ENCODE measurements at regions not wholly inside any gene's neighbourhood (a gene's known extent, or its start where the extent isn't known, plus 50 kb on each side); places are given as distances from the start of the nearest gene placed in this dataset.

DNA sequence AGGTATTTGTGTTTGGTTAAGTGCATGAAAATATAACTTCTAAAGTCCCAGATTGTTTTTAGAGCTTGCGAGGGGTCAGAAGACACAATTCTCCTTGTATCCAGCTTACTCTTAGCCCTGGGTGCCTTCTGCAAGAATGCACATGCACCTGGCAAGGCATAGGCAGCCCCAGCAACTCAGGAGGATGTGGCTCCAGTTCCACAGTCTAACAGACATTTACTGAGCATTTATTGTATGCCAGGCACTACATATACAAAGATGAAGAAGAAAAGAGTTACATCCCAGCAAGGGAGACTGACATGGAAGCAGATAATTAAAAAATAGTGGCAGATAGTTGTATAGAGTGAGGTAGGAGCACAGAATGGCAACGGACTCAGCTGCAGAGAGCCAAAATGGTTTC, 101.1 kb upstream of the FRY start:
- no peak for DNase-seq

- no peak for DNase-seq
Observed at GRCh38 chr13:31930901-31931522, 100.6 kb upstream of the FRY start.

DNA sequence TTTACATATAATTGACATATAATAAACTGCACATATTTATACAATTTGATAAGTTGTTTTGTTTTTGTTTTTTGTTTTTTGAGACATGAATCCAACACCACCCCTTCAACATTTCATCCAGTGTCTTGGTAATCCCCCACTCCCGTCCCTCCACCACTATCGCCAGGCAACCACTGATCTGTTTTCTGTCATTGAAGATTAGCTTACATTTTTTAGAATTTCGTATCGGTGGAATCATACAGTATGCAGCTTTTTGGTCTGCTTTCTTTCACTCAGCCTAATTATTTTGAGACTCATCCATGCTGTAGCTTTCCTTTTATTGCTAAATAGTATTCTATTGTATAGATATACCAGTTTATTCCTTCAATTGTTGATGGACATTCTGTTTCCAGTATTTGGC, 94.1 kb upstream of the FRY start:
- DNase-seq: no peak

DNA sequence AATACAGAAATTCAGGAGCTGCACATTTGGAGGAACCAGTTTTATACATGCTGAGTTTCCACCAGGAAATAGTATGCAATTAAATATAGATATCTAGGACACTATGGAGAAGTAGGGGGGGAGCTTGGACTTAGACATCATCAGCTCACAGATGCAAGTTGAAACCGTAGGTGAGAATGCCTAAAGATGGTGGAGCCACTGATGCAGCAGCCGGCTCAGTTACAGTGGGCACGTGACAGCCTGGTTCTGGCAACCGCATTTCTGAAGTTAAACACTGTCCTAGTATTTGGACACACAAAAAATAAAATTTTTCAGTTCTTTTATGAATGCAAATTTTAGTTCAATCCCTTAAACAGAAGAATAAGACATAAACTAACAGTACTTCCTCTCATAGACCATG, 91.5 kb upstream of the FRY start:
- no peak for DNase-seq

DNA sequence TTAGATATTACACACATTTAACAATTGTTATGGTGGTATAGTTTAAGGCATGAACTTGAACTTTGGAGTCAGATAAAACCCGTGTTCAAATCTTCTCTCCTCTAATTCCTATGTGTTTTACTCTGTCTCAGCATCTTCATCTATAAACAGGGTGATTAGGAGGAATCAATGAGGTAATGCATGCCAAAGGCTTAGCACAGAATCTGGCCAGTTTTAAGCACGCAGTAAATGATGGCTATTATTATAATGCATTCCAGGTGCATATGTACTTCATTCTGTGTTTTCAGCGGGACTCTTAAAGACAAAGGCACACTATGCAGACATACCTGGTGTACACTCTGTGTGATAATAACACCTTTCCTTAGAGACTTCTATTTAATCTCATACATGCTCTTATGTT, 88.0 kb upstream of the FRY start:
- no peak for DNase-seq

DNA sequence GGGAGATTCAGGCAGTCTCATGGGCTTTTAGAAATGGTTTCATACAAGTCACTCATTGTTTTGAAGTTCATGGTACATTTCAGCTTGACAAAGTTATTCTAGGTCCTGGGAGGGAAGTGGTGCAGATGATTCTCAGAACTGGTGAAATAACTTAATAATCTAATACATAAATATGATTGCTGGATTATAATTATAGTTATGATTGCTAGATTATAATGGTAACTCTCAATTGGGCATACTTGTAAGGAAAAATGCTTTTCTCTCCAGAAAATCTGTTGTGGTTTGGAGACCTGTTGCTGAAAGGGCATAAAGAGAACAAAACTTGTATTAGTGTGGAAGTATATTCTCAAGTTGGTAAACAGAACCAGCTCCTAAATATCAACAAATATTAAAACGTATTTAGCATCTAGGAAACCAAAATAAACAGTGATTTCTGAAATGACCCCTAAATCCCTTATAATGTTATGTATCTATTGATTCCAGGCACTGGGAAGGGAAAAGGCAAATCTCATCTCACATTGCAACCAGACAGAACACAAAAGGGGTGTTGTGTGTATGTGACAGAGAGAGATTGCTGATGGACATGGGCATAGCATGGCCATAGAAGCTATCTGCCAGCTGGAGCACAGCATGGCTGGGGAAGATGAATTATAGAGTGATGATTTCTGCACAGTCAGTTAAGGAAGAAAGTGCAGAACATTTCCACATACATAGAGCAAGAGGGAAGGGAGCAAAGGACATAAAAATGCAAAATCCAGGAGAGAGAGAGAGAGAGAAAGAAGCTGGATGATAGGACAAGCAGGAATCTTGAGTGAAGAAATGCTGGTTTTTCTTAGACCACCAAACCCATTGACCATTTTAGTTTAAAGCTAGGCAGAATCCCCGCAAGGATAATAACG, 87.1 kb upstream of the FRY start:
- DNase-seq: no peak

- DNase-seq: no peak
Observed at GRCh38 chr13:31945202-31945961, 86.2 kb upstream of the FRY start.

- DNase-seq: no peak
Observed at GRCh38 chr13:31946091-31946770, 85.3 kb upstream of the FRY start.

GRCh38 chr13:31947105-31947504, 84.5 kb upstream of the FRY start:
- DNase-seq: no peak

DNA sequence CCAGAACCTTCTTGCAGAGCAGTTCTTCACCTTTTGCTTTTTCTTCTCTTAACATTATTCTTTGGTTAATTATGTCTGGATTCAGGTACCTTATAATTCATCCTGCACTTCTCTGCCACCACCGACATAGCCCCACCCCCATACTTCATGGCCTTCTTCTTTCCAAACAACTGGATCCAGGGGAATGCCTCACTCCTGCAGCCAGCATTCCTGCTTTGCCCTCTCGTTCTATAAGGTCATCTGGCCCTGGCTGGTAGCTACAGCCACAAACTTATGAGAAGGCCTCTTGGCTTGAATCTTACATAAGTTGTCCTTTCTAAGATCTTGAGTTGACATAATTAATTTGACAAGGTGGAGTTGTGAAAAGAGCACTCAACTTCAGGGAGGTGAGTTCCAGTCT, 84.1 kb upstream of the FRY start:
- no peak for DNase-seq

- DNase-seq: no peak
Observed at GRCh38 chr13:31949486-31949885, 82.1 kb upstream of the FRY start.

DNA sequence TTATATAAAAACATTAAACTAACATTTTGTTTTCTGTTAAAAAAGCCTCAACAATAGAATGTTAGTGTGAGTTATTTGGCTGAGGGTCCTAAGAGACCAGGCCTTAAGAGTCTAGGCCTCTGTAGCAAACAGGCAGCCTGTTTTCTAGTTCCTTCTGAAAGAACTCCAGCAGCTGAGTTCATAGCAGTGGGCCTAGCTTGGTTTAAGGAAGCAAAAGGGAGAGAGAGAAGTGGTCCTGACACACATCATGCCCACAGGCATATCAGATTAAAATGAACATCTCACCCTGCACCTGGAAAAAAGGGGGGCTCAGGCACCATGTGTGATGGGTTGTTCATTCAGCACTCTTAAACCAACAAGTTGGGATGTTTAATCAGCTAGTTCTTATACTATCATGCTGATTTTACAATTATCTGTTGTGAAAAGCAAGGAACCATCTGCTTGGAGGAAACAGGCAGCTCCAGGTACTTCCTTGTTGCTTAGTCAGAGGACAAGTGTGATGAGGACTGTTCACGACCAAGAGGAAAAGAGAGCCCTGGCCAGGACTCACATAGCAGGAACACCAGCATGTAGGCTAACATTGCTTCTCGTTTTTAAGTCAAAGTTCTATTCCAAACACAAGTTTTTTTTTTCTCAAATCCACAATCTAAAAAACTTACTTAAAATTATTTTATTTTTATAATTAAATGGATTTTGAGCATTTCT, 81.3 kb upstream of the FRY start:
- peak; percentile 13 for DNase-seq

DNA sequence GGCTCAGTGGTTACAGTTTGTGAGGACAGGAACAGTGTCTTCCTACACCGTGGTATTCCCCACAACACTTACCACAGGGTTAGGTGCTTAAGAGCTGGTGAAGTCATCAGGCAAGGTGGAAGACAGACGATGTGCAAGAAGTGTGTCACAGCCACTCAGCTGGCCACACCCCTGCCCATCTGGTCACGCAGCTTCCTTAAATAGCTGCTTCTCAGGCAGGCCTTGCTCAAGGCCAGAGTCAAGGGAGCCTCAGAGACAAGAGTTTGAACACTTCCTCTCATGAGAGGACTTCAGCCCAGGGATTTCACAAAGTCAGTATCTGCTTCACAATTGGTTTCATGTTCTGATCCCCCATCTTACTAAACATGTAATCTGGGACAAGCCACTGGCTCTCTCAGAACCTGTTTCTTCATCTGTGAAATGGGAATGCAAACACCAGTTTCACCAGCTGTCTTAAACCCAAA, 80.3 kb upstream of the FRY start:
- peak; percentile 70 for DNase-seq

DNA sequence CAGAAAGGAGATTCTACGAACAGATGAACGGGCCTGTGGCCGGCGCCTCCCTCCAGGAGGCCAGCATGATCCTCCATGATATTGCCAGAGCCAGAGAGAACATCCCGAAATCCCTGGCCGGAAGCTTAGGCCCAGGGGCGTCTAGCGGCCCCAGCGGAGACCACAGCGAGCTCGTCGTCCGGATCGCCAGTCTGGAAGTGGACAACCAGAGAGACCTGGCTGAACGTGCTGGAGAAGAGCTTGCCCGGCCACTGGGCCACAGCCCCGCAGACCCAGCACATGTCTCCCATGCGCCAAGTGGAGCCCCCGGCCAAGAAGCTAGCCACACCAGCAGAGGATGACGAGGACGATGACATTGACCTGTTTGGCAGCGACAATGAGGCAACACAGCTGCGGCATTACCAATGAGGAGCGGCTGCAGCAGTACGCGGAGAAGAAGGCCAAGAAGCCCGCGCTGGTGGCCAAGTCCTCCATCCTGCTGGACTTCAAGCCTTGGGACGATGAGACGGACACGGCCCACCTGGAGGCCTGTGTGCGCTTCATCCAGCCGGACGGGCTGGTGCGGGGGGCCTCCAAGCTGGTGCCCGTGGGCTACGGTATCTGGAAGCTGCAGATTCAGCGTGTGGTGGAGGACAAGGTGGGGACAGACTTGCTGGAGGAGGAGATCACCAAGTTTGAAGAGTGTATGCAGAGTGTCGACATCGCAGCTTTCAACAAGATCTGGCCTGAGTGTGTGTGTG, 78.8 kb upstream of the FRY start:
- no peak for DNase-seq

DNA sequence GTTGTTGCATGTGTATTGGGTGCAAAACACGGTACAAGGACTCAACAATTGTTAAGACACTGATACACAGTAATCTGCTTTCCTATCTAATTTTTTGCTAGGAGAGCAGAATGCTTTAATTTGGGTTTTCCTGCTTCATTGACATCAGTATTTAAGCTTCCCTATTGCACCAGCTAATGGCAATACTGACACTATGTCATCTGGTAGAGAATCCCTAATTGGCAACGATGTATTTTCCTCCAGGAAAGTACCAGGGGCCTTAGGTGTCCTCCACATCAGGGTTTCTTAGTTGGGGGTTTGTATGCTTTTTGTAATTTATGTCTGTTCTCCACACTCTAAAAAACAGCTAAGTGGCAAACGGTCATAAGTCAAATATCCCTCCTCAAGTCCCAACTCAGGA, 76.5 kb upstream of the FRY start:
- no peak for DNase-seq

DNA sequence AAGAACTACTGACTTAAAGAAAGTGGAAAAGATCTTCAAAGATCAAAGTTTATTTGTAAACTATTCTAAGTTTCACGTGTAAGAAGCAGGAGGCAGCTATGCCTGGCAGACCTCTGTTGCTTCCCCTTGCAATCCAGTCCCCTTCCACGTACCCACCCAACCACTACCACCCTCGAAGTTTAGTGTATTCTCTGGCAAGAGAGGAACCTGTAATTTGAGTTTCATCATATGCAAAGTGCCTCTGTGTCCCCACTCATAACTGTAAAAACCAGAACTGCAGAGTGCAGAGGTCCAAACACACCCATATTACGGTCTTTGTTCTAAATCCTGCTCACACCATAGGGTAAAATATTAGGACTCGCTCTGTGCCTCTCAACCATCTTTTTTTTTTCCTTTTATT, 75.8 kb upstream of the FRY start:
- no peak for DNase-seq

DNA sequence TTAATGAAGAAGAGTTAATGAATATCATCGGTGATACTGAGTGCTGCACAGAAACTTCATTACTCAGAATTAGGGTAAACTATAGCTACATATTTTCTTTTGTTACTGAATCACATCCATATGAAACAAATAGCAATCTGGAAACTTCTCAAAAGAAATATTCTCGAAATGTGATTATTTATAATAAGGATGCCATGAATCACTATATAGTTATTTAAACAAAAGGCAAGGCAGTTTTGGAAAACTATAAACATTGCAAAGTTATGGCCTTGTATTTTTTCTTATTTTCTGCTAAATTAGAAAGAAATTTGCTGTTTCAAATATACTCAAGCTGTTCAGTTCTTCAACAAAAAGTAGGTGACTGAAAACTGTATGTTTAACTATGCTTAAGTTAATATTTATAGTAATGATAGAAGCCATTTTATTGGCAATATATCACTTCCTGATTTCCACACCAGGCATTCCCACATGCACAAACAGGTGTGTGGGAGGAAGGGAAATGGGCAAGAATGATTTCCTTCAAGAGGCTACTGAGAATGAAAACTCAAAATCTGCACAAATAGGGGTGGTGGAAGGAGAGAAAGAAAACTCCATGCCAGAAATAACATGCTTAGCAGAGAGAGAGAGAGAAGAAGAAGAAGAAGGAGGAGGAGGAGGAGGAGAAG, 74.5 kb upstream of the FRY start:
- no peak for DNase-seq

- no peak for DNase-seq
Observed at GRCh38 chr13:31957772-31958171, 73.8 kb upstream of the FRY start.

GRCh38 chr13:31962731-31963370, 68.7 kb upstream of the FRY start:
- DNase-seq: no peak

DNA sequence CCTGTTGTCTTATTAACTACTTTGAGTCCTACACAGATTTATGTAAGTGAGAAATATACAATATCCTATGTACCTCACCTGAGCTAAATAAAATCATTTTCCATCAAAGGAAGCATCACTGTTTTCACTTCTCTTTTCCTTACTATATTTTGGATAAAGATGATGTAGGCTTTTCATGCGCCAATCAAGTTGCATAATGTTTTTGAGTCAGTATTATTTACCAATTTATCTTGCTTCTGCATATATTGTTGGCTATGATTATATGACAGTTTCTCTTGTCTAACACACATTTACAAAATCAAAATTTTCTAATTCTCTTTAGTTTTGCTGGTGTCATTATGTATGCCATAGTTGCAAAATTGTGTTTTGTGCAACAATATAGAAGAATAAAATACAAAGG, 67.9 kb upstream of the FRY start:
- no peak for DNase-seq

DNA sequence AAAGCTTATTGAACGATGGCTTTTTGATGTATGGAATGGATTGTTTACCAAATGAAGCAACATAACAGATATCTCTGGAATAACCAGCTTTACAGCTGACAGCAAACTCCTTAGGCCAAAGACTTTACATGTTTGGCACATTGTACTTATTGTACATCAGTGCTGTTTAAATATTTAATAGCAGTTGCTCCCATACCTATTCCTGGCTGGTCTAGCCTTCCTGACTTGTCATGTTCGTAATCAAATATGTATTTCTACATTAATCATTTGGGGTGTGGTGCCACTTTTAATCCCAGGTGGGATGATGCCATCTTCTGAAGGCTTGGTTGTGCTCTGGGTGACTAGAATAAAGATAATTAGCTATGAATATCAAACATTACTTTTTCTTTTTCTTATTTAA, 67.4 kb upstream of the FRY start:
- DNase-seq: no peak

Measured in GF-D8 (cell line).